SU-DHL-6 (cell line): ENCODE measurements at regions not wholly inside any gene's neighbourhood (a gene's known extent, or its start where the extent isn't known, plus 50 kb on each side); places are given as distances from the start of the nearest gene placed in this dataset.

Source experiments
- CTCF ChIP-seq: fragments of 200-600 bp; sonication (generic); IDR thresholded peaks from one replicate; pipeline ENCODE4 v1.5.1; 2017; ENCODE audit warnings: antibody characterized with exemption, mild to moderate bottlenecking, low read length, moderate library complexity; ENCODE audit not compliant: insufficient read depth, poor library complexity, severe bottlenecking
- EZH2phosphoT487 ChIP-seq: fragments of 200-600 bp; sonication (generic), shearing (Covaris generic); conservative IDR thresholded peaks from 2 replicates; pipeline ENCODE4 v1.6.1; 2018; ENCODE audit warnings: mild to moderate bottlenecking, antibody characterized with exemption, low read length, moderate library complexity, mixed read lengths

- TF ChIP-seq CTCF (no peak), EZH2phosphoT487 (no peak)
Observed at GRCh38 chr5:57582578-57583070, 100.0 kb upstream of the ACTBL2 start.
